Stimulated activated CD4-positive, alpha-beta T cell treated with anti-CD3 and anti-CD28 coated beads, Interleukin-4, amount 100 ng/mL, for 48 hours (primary cell): ENCODE measurements at regions not wholly inside any gene's neighbourhood (a gene's known extent, or its start where the extent isn't known, plus 50 kb on each side); places are given as distances from the start of the nearest gene placed in this dataset.

ENCODE experiments used
- DNase-seq, 2 donors: peaks; one replicate each; pipeline ENCODE4 v3.0.0-alpha.2; 2020; ENCODE audit warnings: low read depth in 2 of 2

GRCh38 chrX:2608638-2609430 is 82.3 kb upstream of the CD99 start:
- DNase-seq, result peak; percentile 80 to 87

- DNase-seq, result no peak
These were observed 84.0 kb upstream of the CD99 start for GRCh38 chrX:2607113-2607512.

- DNase-seq, result no peak
These were observed 90.5 kb upstream of the CD99 start for GRCh38 chrX:2600564-2600963.

GRCh38 chrX:2596555-2597255 is 94.4 kb upstream of the CD99 start:
- DNase-seq, result no peak

GRCh38 chrX:2596045-2596444 is 95.0 kb upstream of the CD99 start:
- no peak for DNase-seq

- no peak for DNase-seq
These were observed 94.5 kb upstream of the DHRSX start for GRCh38 chrX:2595258-2595657.

GRCh38 chrX:2594491-2594890 is 93.7 kb upstream of the DHRSX start:
- no peak for DNase-seq

GRCh38 chrX:2592279-2592678 is 91.5 kb upstream of the DHRSX start:
- no peak for DNase-seq

- no peak for DNase-seq
These were observed 88.6 kb upstream of the DHRSX start for GRCh38 chrX:2589186-2590020.

GRCh38 chrX:2588049-2588448 is 87.3 kb upstream of the DHRSX start:
- no peak for DNase-seq

- DNase-seq, result no peak
These were observed 86.4 kb upstream of the DHRSX start for GRCh38 chrX:2587146-2587545.

GRCh38 chrX:2585158-2585470 is 84.3 kb upstream of the DHRSX start:
- no peak for DNase-seq

GRCh38 chrX:2584251-2585157 is 83.7 kb upstream of the DHRSX start:
- no peak for DNase-seq

GRCh38 chrX:2583194-2584162 is 82.7 kb upstream of the DHRSX start:
- DNase-seq, result no peak

- DNase-seq, result no peak
These were observed 81.9 kb upstream of the DHRSX start for GRCh38 chrX:2582667-2583066.

GRCh38 chrX:2581296-2581695 is 80.5 kb upstream of the DHRSX start:
- no peak for DNase-seq

- no peak for DNase-seq
These were observed 78.1 kb upstream of the DHRSX start for GRCh38 chrX:2578864-2579263.

- no peak for DNase-seq
These were observed 77.2 kb upstream of the DHRSX start for GRCh38 chrX:2577844-2578466.

GRCh38 chrX:2576793-2577192 is 76.0 kb upstream of the DHRSX start:
- no peak for DNase-seq

- DNase-seq, result no peak
These were observed 73.5 kb upstream of the DHRSX start for GRCh38 chrX:2574271-2574670.
